IPS-11a (cell line): ENCODE measurements at regions not wholly inside any gene's neighbourhood (a gene's known extent, or its start where the extent isn't known, plus 50 kb on each side); places are given as distances from the start of the nearest gene placed in this dataset.

ENCODE experiments used
- H3K4me3 ChIP-seq: one replicate; pipeline ENCODE4 v1.5.1; 2013; ENCODE audit warnings: low read depth, low read length, control low read depth

DNA sequence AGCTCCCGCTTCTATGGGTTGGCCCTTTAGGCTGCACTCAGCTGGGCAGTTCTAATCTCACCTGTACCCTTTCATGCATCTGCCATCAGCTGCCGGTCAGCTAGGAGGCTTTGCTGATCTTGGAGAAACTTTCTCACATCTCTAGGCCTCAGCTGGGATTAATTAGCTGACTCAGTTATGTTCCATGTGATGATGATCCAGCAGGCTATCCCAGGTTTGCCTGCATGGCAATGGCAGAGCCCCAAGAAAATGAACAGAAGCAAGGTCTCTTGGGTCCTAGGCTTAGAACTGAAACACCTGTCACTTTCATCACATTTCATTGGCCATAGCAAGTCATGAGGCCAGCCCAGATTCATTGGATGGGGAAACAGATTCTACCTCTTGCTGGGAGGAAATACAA lies 304.6 kb upstream of the TBC1D5 start:
- no peak overlapping the region for H3K4me3 ChIP-seq

DNA sequence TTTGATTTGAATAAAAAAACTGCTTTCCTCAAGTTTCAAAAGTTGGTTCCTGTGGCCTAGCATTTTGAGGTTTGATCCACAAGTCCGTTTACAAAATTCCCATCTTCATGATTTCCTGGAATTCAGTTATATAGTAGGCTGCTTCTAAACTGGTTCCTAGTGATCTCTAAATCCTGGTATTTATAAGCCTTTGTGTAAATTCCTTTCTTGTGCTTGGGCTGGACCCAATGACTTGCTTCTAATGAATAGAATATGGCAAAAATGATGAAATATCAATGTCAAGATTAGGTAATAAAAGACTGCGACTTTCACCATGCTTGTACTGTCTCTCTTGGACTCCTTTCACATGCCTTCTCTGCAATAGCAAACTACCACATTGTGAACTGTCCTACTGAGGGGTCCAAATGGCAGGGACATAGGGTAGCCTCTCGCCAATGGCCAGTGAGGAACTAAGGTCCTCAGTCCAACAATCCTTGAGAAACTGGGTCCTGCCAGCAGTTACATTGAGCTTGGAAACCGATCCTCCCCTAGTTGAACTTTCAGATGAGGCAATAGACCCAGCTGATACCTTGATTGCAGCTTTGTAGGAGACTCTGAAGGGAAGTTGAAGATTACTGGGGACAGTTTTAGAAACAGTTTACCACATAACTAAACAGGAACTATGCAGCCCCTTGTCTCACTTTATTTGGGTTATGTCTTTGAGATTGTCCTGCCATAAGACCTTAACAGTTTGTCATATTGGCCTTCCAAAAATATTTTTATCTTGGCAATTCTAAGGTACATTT lies 303.9 kb upstream of the TBC1D5 start:
- no peak overlapping the region for H3K4me3 ChIP-seq

DNA sequence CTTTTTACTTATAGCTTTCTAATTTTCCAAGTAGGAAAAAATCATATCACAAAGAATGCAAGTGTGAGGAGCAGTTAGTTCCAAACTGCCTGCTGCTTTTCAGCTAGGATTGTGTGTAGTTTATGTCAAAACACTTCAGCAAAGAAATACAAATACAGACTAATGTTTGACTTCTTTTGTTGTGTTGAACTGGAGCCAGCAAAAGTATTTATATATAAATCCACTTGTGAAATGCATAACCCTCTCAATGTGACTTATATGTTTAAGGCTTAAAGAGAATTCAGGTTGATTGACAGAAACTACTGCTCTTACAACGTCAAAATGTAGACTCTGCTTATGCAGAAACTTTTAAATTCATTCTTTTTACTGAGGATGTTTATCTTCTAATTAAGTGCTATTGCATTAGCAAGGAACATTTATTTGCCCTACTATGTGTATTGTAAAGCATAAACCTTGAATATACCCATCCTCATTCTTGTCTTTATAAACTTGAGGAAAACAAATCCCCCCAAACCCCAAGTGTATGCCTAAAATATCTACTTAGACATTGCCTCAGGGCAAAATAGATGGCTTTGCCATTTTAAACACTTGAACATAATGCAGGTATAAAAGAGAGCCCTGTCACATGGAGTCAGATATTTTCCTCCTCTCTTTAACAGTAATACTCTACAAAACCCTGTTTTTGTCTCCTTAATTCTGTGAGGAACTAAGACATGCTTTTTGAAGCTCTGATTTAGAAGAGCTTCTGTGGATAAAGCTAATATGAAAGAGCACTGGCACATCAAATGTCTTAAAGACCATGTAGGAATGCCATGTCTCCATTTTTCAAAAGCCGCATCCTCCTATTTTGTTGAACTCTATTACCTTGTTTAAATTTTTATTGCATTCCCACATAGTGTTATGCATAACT lies 302.8 kb upstream of the TBC1D5 start:
- no peak overlapping the region for H3K4me3 ChIP-seq

DNA sequence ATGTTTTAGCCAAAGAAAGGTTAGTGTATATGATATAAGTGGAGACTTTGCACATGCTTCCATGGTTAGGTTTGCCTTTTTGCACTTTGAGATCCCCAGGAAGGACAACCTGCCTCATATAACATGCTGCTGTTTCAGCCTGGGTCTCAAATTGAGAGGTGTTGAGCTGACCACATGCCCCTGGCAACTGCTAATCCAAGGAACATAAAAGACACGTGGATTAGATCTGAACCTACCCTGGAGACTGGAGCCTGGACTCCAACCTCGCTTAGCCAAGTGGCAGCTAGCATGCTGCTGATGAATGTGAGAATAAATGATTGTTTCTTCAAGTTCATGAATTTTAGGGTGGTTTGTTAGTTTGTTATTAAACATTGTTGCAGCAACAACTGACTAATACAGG lies 301.8 kb upstream of the TBC1D5 start:
- H3K4me3 ChIP-seq: no peak overlapping the region

DNA sequence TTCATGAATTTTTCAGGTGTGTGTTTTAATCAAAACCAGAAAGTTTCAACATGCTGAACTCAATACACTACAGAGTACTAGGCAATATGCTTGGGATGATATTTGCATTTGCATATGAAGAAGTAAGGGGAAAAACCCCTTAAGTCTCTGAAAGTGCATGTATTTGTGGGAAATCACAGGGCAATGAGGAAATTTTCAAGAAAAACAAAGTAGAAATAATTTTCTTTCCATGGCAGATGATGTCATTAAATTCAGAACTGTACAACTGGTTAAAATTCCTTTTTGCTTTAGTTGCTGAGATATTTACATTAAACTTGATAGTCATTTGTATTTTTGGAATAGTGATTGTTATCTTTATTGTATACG lies 294.0 kb upstream of the TBC1D5 start:
- H3K4me3 ChIP-seq: no peak overlapping the region

DNA sequence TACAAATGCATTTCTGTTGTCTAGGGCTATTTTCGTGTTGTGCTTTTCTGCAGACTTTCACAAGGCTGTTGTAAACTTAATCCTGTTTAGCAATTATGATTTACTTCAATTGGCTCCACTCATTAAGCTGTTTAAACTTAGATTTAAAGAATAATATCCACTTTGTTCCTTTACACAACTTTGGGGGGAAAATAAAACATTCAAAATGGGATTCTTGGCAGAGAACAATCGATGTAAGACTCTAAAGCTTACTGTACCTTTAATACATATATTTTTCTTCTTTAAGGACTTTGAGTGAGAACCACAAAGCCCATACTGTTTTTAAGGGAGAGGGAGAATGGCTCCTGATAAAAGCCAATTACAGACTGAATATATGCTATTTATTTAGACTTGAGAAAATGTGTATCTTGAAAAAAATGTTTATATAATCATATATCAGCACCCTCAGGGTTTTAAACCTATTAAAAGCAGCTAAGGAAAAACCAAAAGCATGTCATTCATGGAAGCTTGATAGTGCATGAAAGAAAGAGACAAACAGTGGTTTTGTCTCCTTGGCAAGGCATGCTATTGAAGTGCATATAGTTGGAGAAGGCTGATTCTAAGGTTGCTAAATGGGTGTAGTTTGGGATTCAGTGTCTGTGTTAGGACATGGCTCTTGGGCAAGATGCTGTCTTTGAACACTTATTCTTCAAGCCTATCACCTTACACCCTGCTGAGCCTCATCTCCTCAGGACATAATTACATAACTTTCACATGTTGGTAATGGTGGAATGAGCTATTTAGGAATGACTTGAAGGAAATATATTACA lies 293.4 kb upstream of the TBC1D5 start:
- H3K4me3 ChIP-seq: no peak overlapping the region

DNA sequence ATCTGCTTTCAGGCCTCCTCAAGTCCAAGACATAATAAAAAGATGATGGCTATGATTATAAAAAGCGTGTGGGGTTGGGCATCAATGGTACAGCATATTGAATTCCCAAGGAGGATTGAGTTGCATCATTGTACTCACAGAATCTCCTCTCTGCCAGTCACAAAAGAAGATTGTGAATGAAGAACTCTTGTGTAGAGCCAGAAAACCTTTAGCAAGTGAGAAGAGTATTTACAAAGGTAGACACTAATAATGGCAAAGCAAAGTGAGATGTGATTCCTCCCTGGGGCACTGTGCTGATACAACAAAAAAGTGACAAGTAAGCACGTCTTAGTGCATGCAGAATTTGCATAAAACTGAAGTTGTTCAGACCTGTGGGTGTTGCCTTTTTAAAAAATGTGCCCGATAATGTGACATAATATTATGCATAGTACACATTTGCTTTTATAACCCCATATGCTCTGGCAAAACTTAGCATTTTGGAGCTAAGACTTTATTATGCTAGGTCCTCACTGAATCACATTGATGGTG lies 291.2 kb upstream of the TBC1D5 start:
- H3K4me3 ChIP-seq: no peak overlapping the region

DNA sequence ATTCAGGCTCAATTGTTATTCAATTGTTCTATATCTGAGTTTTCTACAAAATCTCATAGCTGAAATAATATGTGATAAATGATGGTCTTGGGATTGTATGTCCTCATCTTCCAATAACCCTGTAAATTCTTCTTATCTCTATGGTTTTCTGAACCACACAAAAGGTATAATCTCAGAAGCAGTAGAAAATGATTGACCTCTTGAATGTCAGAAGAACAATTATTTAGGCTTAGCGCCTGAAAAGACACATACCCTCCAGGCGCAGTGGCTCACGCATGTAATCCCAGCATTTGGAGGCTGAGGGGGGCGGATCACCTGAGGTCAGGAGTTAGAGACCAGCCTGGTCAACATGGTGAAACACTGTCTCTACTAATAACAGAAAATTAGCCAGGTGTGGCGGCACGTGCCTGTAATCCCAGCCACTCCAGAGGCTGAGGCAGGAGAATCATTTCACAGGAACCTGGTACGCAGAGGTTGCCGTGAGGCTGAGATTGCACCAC lies 288.0 kb upstream of the TBC1D5 start:
- no peak overlapping the region for H3K4me3 ChIP-seq

DNA sequence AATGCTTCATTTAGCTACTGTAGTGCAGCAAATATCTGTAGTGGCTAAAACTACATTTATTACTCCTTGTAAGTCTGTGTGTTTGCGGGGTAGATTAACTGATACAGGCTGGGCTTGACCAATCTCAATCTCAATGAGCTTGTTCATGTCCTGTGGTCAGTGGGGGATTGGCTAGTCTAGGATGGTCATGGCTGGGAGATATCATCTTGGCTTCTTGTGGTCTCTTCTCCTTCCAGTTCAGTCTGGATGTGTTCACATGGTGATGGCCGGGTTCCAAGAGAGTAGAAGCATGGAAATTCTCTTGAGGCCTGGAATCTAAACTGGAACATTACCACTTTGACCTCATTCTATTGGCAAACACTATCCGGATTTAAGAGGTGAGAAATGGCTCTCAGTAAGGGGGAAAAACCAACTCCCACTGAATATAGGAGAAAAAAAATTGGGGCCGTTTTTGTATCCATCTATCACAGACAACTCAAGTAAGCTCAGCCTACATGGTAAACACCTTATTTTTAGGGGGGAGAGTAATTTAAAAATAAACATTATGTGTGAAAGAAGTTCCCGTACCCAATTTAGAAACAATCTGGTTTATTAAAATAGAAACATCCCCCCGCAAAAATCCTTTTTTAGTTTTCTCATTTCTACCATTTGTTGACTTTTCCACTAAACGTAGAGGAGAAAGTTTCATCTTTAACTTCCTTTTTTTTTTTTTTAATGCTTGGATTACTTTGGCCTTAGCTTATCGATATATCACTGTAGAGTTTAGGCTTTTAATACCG lies 284.9 kb upstream of the TBC1D5 start:
- H3K4me3 ChIP-seq: no peak overlapping the region

DNA sequence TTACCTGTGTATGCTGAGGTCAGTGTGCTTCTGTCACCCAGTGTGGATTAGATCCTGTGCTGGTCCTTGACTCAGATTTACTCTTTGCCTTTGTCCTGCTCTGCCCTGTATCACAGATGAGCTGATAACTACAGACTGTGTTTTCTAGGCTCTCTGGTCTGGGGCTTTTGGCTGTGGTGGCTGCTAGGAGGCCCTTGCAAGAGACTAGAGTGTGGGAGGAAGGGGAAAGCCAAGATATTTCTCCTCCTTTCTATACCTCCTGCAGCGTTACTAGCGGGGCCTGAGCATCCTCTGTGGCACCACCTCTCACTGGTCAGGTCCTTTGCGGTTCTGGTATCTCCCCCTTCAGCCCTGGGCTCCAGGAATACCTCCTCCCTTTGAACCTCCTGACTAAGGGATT lies 282.3 kb upstream of the TBC1D5 start:
- no peak overlapping the region for H3K4me3 ChIP-seq

DNA sequence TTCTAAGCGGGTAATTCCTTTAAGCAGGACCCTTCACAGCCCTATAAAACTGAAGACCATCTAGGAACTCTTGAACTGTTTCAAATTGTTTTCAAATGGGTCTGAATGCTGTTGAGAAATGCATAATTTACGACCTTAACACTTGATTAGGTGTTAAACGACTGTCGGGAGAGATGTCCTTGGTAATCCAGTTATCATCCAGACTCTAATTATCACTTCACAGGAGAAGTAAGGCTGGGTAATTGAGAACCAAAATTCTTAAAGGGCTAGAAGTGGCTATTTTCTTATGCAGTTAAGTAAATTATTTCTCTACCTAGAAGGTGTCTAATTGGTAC lies 276.7 kb upstream of the TBC1D5 start:
- no peak overlapping the region for H3K4me3 ChIP-seq

DNA sequence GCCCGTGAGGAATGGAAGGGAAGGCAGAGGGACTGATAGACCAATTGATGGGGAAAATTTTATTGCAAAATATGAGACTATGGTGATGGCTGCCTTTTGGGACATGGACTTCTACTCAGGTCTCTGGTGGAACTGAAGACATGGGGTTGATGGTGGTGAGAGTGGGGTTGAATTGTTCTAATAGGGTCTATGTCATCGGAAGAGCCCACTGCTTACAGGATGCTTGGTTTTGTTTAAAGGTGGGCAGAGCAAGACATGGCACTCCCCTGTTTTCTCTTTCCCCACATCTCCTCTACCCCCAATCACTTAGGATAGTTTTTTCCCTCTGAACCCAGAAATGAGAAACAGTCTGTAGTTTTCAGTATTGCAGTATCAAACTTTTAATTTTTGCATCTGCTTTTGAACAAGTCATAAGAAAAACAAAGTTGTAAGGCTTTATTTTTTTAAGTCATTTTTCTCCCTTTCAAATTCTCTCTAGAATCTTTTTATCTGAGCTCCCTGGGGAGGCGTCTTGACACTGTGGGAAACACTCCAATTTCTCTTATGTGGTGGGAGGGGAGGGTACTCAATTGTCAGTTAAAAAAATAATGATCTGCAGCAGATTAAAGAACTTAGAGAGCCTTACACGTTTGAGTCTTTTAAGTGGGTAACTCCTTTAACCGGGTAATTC lies 276.2 kb upstream of the TBC1D5 start:
- H3K4me3 ChIP-seq: no peak overlapping the region

DNA sequence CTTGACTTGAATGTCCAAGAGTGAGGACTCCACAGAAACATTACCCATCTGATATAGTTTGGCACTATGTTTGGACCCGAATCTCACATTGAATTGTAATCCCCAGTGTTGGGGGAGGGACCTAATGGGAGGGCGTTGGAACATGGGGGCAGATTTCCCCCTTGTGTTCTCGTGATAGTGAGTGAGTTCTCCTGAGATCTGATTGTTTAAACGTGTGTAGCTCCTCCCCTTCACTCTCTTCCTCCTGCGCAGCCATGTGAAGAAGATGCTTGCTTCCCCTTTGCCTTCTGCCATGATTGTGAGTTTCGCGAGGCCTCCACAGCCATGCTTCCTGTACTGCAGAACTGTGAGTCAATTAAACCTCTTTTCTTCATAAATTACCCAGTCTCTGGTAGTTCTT lies 273.9 kb upstream of the TBC1D5 start:
- H3K4me3 ChIP-seq: no peak overlapping the region

DNA sequence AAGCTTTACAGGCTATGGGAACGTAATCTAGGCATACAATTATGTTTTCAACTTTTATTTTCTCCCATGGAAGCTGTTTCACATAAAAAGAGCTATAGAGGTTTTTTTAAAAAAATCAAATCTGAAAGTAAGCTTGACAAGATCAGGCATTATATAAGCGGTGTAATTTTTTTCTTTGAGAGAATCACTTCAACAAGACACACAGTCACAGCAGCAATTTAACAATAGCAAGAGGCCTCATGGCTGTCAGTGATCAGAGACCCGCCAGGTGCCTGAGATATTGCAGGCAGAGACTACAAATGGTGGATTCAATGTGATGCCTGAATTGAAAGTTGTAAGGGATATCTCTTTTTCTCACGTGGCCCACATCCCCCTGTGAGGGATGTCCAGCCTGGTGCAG lies 270.5 kb upstream of the TBC1D5 start:
- no peak overlapping the region for H3K4me3 ChIP-seq

DNA sequence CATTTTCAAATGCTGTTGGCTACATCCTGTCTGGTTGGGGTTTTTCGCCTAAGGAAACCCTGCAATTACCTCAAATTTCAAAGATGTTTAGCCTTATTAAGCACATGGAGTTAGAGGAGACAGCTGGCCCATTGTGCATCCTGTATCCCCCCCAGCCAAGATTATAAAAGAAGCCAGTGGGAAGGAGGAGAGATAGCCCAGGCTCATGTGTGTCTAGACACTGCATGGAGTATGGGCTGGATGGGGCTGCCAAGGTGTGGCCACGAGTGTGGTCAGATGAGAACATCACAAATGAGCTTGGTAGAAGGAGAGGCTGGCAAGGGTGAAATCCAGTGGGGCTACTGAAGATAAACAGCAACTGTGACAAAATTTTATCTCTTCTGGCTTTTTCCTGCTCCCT lies 270.0 kb upstream of the TBC1D5 start:
- no peak overlapping the region for H3K4me3 ChIP-seq

DNA sequence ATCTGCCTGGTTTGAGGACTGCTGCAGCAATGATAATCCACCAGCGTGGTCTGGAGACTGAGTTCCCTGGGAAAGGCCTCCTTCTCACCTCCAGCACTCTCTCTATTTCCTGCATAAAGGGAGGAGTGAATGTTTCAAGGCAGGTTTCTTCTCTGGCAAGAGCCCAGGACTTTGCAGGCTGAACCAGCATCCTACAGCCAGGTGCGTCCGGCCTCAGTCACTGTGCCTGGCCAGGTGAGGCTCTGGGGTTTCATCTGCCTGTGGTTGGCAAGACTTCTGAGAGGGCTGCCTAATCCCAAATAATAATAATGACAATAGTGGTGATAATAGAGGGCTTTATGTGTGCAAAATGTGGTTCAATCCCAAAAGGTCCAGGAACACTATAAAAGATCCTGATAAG lies 269.0 kb upstream of the TBC1D5 start:
- no peak overlapping the region for H3K4me3 ChIP-seq

DNA sequence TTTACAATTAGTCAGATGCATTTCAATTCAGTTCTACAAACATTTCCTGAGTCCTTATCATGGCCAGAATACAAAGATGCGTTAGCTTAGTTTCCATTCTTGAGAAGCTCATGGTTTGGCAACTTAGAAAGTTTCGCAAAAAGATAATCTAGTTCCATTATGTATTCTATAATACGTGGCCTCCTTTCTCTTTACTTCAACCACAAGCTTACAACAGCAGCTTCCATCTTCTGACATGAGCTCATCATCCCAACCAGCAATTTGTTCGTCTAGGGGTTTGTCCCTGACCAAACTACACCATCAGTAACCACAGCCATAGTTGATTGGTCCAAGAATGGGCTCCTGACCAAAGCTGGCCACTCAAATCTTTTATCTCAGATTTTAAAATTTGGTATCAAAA lies 267.6 kb upstream of the TBC1D5 start:
- H3K4me3 ChIP-seq: no peak overlapping the region

DNA sequence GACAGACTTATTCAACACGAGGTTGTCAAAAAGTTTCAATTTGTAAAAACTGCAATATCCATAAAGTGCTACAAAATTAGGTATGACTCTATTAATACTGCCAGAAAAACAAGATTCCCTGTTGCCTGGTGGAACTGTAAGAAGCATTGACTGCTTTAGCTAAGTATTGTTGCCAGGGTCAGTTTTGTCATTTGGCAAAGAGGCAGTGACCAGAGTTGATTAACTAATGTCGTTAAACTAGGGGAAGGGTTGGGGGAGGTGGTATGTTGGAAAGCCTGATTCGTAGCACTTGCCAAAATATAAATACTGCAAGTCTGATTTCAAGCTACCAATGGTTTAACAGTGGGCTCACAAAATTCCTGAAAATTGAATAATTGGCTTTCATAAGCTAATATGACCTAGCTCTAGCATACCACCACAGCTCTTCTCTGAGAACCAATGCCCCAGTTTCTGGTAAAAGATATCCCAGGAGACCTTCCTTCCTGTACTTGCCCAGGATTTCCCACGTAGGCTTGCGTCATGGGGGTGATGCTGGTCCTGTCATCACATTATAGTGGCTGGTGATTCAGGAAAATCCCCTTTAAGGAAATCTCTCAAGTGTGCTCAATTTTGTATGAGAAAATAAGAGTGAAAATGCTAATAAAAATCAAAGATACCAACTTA lies 266.4 kb upstream of the TBC1D5 start:
- H3K4me3 ChIP-seq: no peak overlapping the region

DNA sequence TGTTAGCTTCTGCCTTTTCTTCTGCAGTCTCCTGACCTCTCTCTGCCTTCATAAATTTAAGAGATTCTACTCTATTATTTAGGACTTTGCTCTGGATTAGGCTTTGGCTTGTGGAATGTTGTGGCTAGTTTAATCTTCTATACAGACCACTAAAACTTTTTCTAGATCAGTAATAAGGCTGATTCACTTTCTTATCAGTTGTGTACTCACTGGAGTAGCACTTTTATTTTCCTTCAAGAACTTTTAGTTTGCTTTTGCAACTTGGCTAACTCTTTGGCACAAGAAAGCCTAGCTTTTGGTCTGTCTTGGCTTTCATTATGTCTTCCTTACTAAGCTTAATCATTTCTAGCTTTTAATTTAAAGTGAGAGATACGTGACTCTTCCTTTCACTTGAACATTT lies 265.5 kb upstream of the TBC1D5 start:
- H3K4me3 ChIP-seq: no peak overlapping the region
